Endodermal cell (in vitro differentiated cells): ENCODE measurements at regions not wholly inside any gene's neighbourhood (a gene's known extent, or its start where the extent isn't known, plus 50 kb on each side); places are given as distances from the start of the nearest gene placed in this dataset.
A peak's percentile ranks its signal among the peaks of the same experiment; 100 is the strongest.

ENCODE experiments used
- DNase-seq: peaks from one replicate; pipeline ENCODE4 v3.0.0-alpha.2; 2017
- H3K27ac ChIP-seq: 2 replicates; pipeline ENCODE4 v1.5.1; 2013; ENCODE audit warnings: mild to moderate bottlenecking, low read depth, low read length, moderate library complexity
- H3K27me3 ChIP-seq: 2 replicates; pipeline ENCODE4 v1.6.1; 2013; ENCODE audit warnings: mild to moderate bottlenecking, low read length, moderate library complexity; ENCODE audit not compliant: insufficient read depth, control insufficient read depth, poor library complexity, severe bottlenecking
- H3K36me3 ChIP-seq: 2 replicates; pipeline ENCODE4 v1.7.0; 2013; ENCODE audit warnings: mild to moderate bottlenecking, low read length, moderate library complexity; ENCODE audit not compliant: control insufficient read depth, insufficient read depth
- H3K4me1 ChIP-seq: one replicate; pipeline ENCODE4 v1.7.0; 2013; ENCODE audit warnings: low read length; ENCODE audit not compliant: control insufficient read depth, insufficient read depth
- H3K4me3 ChIP-seq: 2 replicates; pipeline ENCODE4 v1.5.1; 2013; ENCODE audit warnings: mild to moderate bottlenecking, low read length, moderate library complexity
- H3K9ac ChIP-seq: 2 replicates; pipeline ENCODE4 v1.6.1; 2013; ENCODE audit warnings: mild to moderate bottlenecking, low read length, moderate library complexity; ENCODE audit not compliant: poor library complexity, severe bottlenecking; ENCODE audit errors: extremely low read depth
- H3K9me3 ChIP-seq: 2 replicates; pipeline ENCODE4 v1.6.1; 2013; ENCODE audit warnings: mild to moderate bottlenecking, low read length, moderate library complexity; ENCODE audit not compliant: control insufficient read depth
- H3K27ac Mint-ChIP-seq: 2 replicates; pipeline ENCODE4 v1.8.0; 2020; ENCODE audit warnings: mixed read lengths
- H3K27me3 Mint-ChIP-seq: 2 replicates; pipeline ENCODE4 v1.8.0; 2021; ENCODE audit warnings: mild to moderate bottlenecking, mixed read lengths; ENCODE audit not compliant: insufficient read depth
- H3K36me3 Mint-ChIP-seq: 2 replicates; pipeline ENCODE4 v1.8.0; 2020; ENCODE audit warnings: low read depth, mixed read lengths
- H3K4me1 Mint-ChIP-seq: 2 replicates; pipeline ENCODE4 v1.8.0; 2020; ENCODE audit warnings: mixed read lengths
- H3K4me3 Mint-ChIP-seq: 2 replicates; pipeline ENCODE4 v1.8.0; 2020; ENCODE audit warnings: mild to moderate bottlenecking, moderate library complexity, mixed read lengths
- H3K9me3 Mint-ChIP-seq: 2 replicates; pipeline ENCODE4 v1.8.0; 2020; ENCODE audit warnings: mild to moderate bottlenecking, mixed read lengths
- CTCF ChIP-seq: fragments of 200-600 bp; sonication (generic); conservative IDR thresholded peaks from 2 replicates; pipeline ENCODE4 v1.5.0; 2021; ENCODE audit warnings: antibody characterized with exemption, mild to moderate bottlenecking
- WGBS, 2 experiments: methylation state at CpG; one replicate each; pipeline versions ENCODE4 v1.1.5 to v1.1.7; 2013; ENCODE audit warnings: missing lambda C conversion rate in 2 of 2, mixed read lengths in 1 of 2; ENCODE audit not compliant: insufficient coverage in 1 of 2, insufficient read length in 1 of 2; 5-methylcytosine and 5-hydroxymethylcytosine counted together

- no peaks in the 10 kb centered on the region for H3K4me1 Mint-ChIP-seq
- 86 to 93% methylated on average over 6 to 9 of the region's 9 CpGs for WGBS, 2 experiments
- no peaks in the 10 kb centered on the region for H3K4me1 ChIP-seq
- no peak overlapping the region for H3K27ac ChIP-seq
- H3K36me3 Mint-ChIP-seq: no peaks in the 10 kb centered on the region
- no peaks in the 10 kb centered on the region for H3K36me3 ChIP-seq
- no peak overlapping the region for H3K4me3 ChIP-seq
- H3K9me3 Mint-ChIP-seq: peaks cover 12% of the 10 kb centered on the region
- peak; percentile 84 for DNase-seq
- no peak overlapping the region for H3K27ac Mint-ChIP-seq
- H3K27me3 ChIP-seq: no peaks in the 10 kb centered on the region
- TF ChIP-seq CTCF: peak; percentile 70
- no peak overlapping the region for H3K9ac ChIP-seq
- H3K4me3 Mint-ChIP-seq: no peak overlapping the region
- peaks cover 17% of the 10 kb centered on the region for H3K9me3 ChIP-seq
- no peaks in the 10 kb centered on the region for H3K27me3 Mint-ChIP-seq
Observed at GRCh38 chr10:4174197-4174596, 389.2 kb upstream of the KLF6 start.

- no peaks in the 10 kb centered on the region for H3K27me3 Mint-ChIP-seq
- Histone ChIP-seq H3K9ac (no peak overlapping the region), H3K27me3 (no peaks in the 10 kb centered on the region), H3K4me3 (no peak overlapping the region), H3K9me3 (peaks cover 17% of the 10 kb centered on the region), H3K27ac (no peak overlapping the region), H3K4me1 (no peaks in the 10 kb centered on the region), H3K36me3 (no peaks in the 10 kb centered on the region)
- 94% methylated on average over 4 to 6 of the region's 6 CpGs for WGBS, 2 experiments
- no peak overlapping the region for H3K27ac Mint-ChIP-seq
- no peaks in the 10 kb centered on the region for H3K4me1 Mint-ChIP-seq
- peaks cover 12% of the 10 kb centered on the region for H3K9me3 Mint-ChIP-seq
- TF ChIP-seq CTCF: no peak
- DNase-seq: no peak
- H3K4me3 Mint-ChIP-seq: no peak overlapping the region
- H3K36me3 Mint-ChIP-seq: no peaks in the 10 kb centered on the region
Observed at GRCh38 chr10:4170633-4171314, 385.8 kb upstream of the KLF6 start.

GRCh38 chr10:4170181-4170580 lies 385.2 kb upstream of the KLF6 start:
- H3K27ac ChIP-seq: no peak overlapping the region
- Mint-ChIP-seq H3K9me3 (peaks cover 12% of the 10 kb centered on the region), H3K27me3 (no peaks in the 10 kb centered on the region), H3K27ac (no peak overlapping the region), H3K4me1 (peaks cover under 1% of the 10 kb centered on the region), H3K4me3 (no peak overlapping the region), H3K36me3 (no peaks in the 10 kb centered on the region)
- no peak overlapping the region for H3K4me3 ChIP-seq
- H3K4me1 ChIP-seq: no peaks in the 10 kb centered on the region
- peaks cover 17% of the 10 kb centered on the region for H3K9me3 ChIP-seq
- H3K27me3 ChIP-seq: no peaks in the 10 kb centered on the region
- 94 to 100% methylated on average over 2 of the region's 2 CpGs for whole genome bisulfite sequencing, 2 experiments
- no peak for DNase-seq
- no peaks in the 10 kb centered on the region for H3K36me3 ChIP-seq
- no peak for TF ChIP-seq CTCF
- no peak overlapping the region for H3K9ac ChIP-seq
